ENCODE measurements at regions not wholly inside any gene's neighbourhood (a gene's known extent, or its start where the extent isn't known, plus 50 kb on each side); places are given as distances from the start of the nearest gene placed in this dataset.

GRCh38 chr3:56903231-56903782, 101.6 kb upstream of the ARHGEF3 start:
- Histone ChIP-seq H3K4me3 (replicated peaks; ENCODE audit: insufficient read depth, low read length) (no peak overlapping the region), H3K27me3 (ENCODE audit: insufficient read depth, poor library complexity, severe bottlenecking) (no peaks in the 10 kb centered on the region), H3K27ac (replicated peaks) (no peak overlapping the region)
- no peak for TF ChIP-seq GABPA (IDR thresholded peaks at IDR 0.05; ENCODE audit: low read depth)
- TF ChIP-seq REST (IDR thresholded peaks at IDR 0.05; ENCODE audit: insufficient replicate concordance, low read depth), result no peak
- no peak for TF ChIP-seq SPI1 (IDR thresholded peaks at IDR 0.05; ENCODE audit: borderline replicate concordance, low read depth)
- TF ChIP-seq POLR2AphosphoS5 (IDR thresholded peaks at IDR 0.05; ENCODE audit: low read depth), result no peak
- DNase-seq (ENCODE audit: low read depth in 1 of 2, low spot score in 1 of 2), result no peak

- no peaks in the 10 kb centered on the region for H3K27me3 ChIP-seq (ENCODE audit: insufficient read depth, poor library complexity, severe bottlenecking)
- no peak overlapping the region for H3K27ac ChIP-seq (replicated peaks)
- no peak overlapping the region for H3K4me3 ChIP-seq (replicated peaks; ENCODE audit: insufficient read depth, low read length)
- TF ChIP-seq POLR2AphosphoS5 (IDR thresholded peaks at IDR 0.05; ENCODE audit: low read depth) (no peak), GABPA (IDR thresholded peaks at IDR 0.05; ENCODE audit: low read depth) (no peak), CTCF (IDR thresholded peaks at IDR 0.05; ENCODE audit: insufficient read depth, low read length) (no peak), SPI1 (IDR thresholded peaks at IDR 0.05; ENCODE audit: borderline replicate concordance, low read depth) (no peak), REST (IDR thresholded peaks at IDR 0.05; ENCODE audit: insufficient replicate concordance, low read depth) (no peak)
- no peak for DNase-seq (ENCODE audit: low read depth in 1 of 2, low spot score in 1 of 2)
These were observed 100.9 kb upstream of the ARHGEF3 start for GRCh38 chr3:56902468-56903160.

GRCh38 chr3:56900801-56901200, 99.1 kb upstream of the ARHGEF3 start:
- no peak for TF ChIP-seq POLR2AphosphoS5 (IDR thresholded peaks at IDR 0.05; ENCODE audit: low read depth)
- no peak overlapping the region for H3K4me3 ChIP-seq (replicated peaks; ENCODE audit: insufficient read depth, low read length)
- no peak for DNase-seq (ENCODE audit: low read depth in 1 of 2, low spot score in 1 of 2)
- H3K27ac ChIP-seq (replicated peaks), result no peak overlapping the region
- no peaks in the 10 kb centered on the region for H3K27me3 ChIP-seq (ENCODE audit: insufficient read depth, poor library complexity, severe bottlenecking)

- peak in 1 of 2 experiments; percentile 21 for DNase-seq (ENCODE audit: low read depth in 1 of 2, low spot score in 1 of 2)
- no peaks in the 10 kb centered on the region for H3K27me3 ChIP-seq (ENCODE audit: insufficient read depth, poor library complexity, severe bottlenecking)
- no peak overlapping the region for H3K4me3 ChIP-seq (replicated peaks; ENCODE audit: insufficient read depth, low read length)
- TF ChIP-seq SPI1 (IDR thresholded peaks at IDR 0.05; ENCODE audit: borderline replicate concordance, low read depth) (peak; percentile 62; the same call in 1 of the 2 replicates), REST (IDR thresholded peaks at IDR 0.05; ENCODE audit: insufficient replicate concordance, low read depth) (no peak)
- no peak overlapping the region for H3K27ac ChIP-seq (replicated peaks)
These were observed 98.1 kb upstream of the ARHGEF3 start for GRCh38 chr3:56899851-56900250.

Measured in HL-60 (cell line).